CD14-positive monocyte (primary cell): ENCODE measurements at regions not wholly inside any gene's neighbourhood (a gene's known extent, or its start where the extent isn't known, plus 50 kb on each side); places are given as distances from the start of the nearest gene placed in this dataset.

Source experiments
- DNase-seq, 3 donors: peaks; one replicate each; pipeline ENCODE4 v3.0.0-alpha.2; 2011 to 2022
- H2AFZ ChIP-seq: 2 replicates; pipeline ENCODE4 v1.6.0; 2012; ENCODE audit warnings: mild to moderate bottlenecking, low read depth, low read length, inconsistent platforms; ENCODE audit not compliant: insufficient read depth, poor library complexity, severe bottlenecking
- H3K27ac ChIP-seq, 2 donors: 1 replicate in 1 of 2; 2 replicates in 1 of 2; pipeline ENCODE4 v1.5.1; 2012 to 2013; ENCODE audit warnings: low read length in 2 of 2, control low read depth in 1 of 2, inconsistent platforms in 1 of 2, low read depth in 1 of 2, mild to moderate bottlenecking in 1 of 2
- H3K27me3 ChIP-seq, 2 donors: one replicate each; pipeline versions ENCODE4 v1.6.0 to v1.6.1; 2011 to 2013; ENCODE audit warnings: low read length in 2 of 2; ENCODE audit not compliant: control insufficient read depth in 2 of 2, insufficient read depth in 2 of 2
- H3K36me3 ChIP-seq, 2 donors: replicated peaks in 1 of 2; 1 replicate in 1 of 2; 2 replicates in 1 of 2; pipeline versions ENCODE4 v1.5.1 to v1.6.1; 2012 to 2013; ENCODE audit warnings: low read length in 2 of 2, control low read depth in 1 of 2, inconsistent platforms in 1 of 2, mild to moderate bottlenecking in 1 of 2; ENCODE audit not compliant: insufficient read depth in 2 of 2, control insufficient read depth in 1 of 2
- H3K4me1 ChIP-seq, 2 donors: 1 replicate in 1 of 2; 2 replicates in 1 of 2; pipeline versions ENCODE4 v1.5.1 to v1.6.1; 2012 to 2013; ENCODE audit warnings: low read length in 2 of 2, control low read depth in 1 of 2, inconsistent platforms in 1 of 2, mild to moderate bottlenecking in 1 of 2, moderate library complexity in 1 of 2; ENCODE audit not compliant: insufficient read depth in 2 of 2, control insufficient read depth in 1 of 2
- H3K4me2 ChIP-seq: replicated peaks from 2 replicates; pipeline ENCODE3; 2012; ENCODE audit warnings: low read length, moderate library complexity, mild to moderate bottlenecking; ENCODE audit not compliant: poor library complexity, severe bottlenecking; ENCODE audit errors: extremely low read depth
- H3K4me3 ChIP-seq, 3 experiments: fragments of 200-600 bp in 1 of 3; sonication (generic) in 1 of 3; replicated peaks in 1 of 3; 1 replicate in 2 of 3; 2 replicates in 1 of 3; pipeline ENCODE4 v1.5.1; 2011 to 2013; ENCODE audit warnings: low read length in 3 of 3, mild to moderate bottlenecking in 3 of 3, control low read depth in 2 of 3, low read depth in 2 of 3, inconsistent platforms in 1 of 3, moderate library complexity in 1 of 3
- H3K79me2 ChIP-seq: 2 replicates; pipeline ENCODE4 v1.6.0; 2012; ENCODE audit warnings: mild to moderate bottlenecking, control low read depth, inconsistent platforms, low read length, moderate library complexity; ENCODE audit not compliant: insufficient read depth
- H3K9ac ChIP-seq: 2 replicates; pipeline ENCODE4 v1.6.0; 2017; ENCODE audit warnings: low read length, mild to moderate bottlenecking; ENCODE audit not compliant: insufficient read depth, poor library complexity, severe bottlenecking
- H3K9me3 ChIP-seq, 2 donors: replicated peaks in 1 of 2; 1 replicate in 1 of 2; 2 replicates in 1 of 2; pipeline versions ENCODE4 v1.5.1 to v1.6.1; 2012 to 2013; ENCODE audit warnings: low read length in 2 of 2, control low read depth in 1 of 2; ENCODE audit not compliant: control insufficient read depth in 1 of 2, insufficient read depth in 1 of 2
- H4K20me1 ChIP-seq: 2 replicates; pipeline ENCODE4 v1.6.0; 2012; ENCODE audit warnings: mild to moderate bottlenecking, low read length, control low read depth, moderate library complexity; ENCODE audit not compliant: insufficient read depth
- H3K27ac Mint-ChIP-seq, 7 donors: one replicate each; pipeline ENCODE4 v1.8.0; 2020; ENCODE audit warnings: mild to moderate bottlenecking in 7 of 7, mixed read lengths in 7 of 7, moderate library complexity in 6 of 7, inconsistent platforms in 2 of 7
- H3K27me3 Mint-ChIP-seq, 3 donors: one replicate each; pipeline ENCODE4 v1.8.0; 2021 to 2022; ENCODE audit warnings: low read depth in 3 of 3, mild to moderate bottlenecking in 3 of 3, mixed read lengths in 3 of 3, moderate library complexity in 3 of 3, inconsistent platforms in 1 of 3
- H3K36me3 Mint-ChIP-seq, 2 donors: one replicate each; pipeline ENCODE4 v1.8.0; 2020; ENCODE audit warnings: mixed read lengths in 2 of 2, inconsistent platforms in 1 of 2, mild to moderate bottlenecking in 1 of 2
- H3K4me1 Mint-ChIP-seq: one replicate; pipeline ENCODE4 v1.8.0; 2020; ENCODE audit warnings: mild to moderate bottlenecking, mixed read lengths
- H3K4me3 Mint-ChIP-seq, 2 donors: one replicate each; pipeline ENCODE4 v1.8.0; 2020; ENCODE audit warnings: mild to moderate bottlenecking in 2 of 2, mixed read lengths in 2 of 2, moderate library complexity in 1 of 2
- H3K9me3 Mint-ChIP-seq, 7 donors: one replicate each; pipeline ENCODE4 v1.8.0; 2020 to 2022; ENCODE audit warnings: mixed read lengths in 7 of 7, mild to moderate bottlenecking in 6 of 7, moderate library complexity in 6 of 7, inconsistent platforms in 2 of 7
- WGBS: methylation state at CpG from one replicate; pipeline ENCODE4 v1.1.5; 2013; ENCODE audit warnings: missing lambda C conversion rate; ENCODE audit not compliant: insufficient coverage; 5-methylcytosine and 5-hydroxymethylcytosine counted together
- intact Hi-C, 2 donors: fragments of 100-400 bp; cut with micrococcal nuclease; formaldehyde crosslinking; loops; one replicate each; pipeline versions ENCODE4 v1.15.0 to v1.15.1; 2023
- TF ChIP-seq, protein P1 (sequence below): fragments of 200-600 bp; IDR thresholded peaks from one replicate; pipeline ENCODE4 v1.8.0; 2022; ENCODE audit warnings: antibody characterized with exemption, mild to moderate bottlenecking

DNA sequence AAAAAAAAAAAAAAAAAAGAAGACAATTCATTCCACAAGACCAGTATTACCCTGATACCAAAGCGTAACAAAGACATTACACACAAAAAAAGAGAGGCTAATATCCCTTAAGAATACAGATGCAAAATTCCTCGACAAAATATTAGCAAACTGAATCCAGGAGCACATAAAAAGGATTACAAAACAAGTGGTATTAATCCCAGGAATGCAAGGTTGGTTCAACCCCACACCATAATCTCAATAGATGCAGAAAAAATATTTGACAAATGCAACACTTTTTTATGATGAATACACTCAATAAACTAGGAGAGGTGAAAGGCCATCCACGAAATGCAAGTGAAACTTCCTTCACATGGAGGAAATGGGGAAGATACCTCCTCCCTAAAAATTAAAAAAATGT lies 80.1 kb upstream of the TLR4 start:
- peaks cover 7 to 9% of the 10 kb centered on the region in 2 donors for H3K9me3 ChIP-seq
- H3K4me3 ChIP-seq: no peak overlapping the region
- Mint-ChIP-seq H3K27ac (no peak overlapping the region), H3K9me3 (peaks cover 5 to 23% (median 19%) of the 10 kb centered on the region in 7 donors), H3K4me1 (no peaks in the 10 kb centered on the region), H3K27me3 (peaks cover 0 to 7% (median 2%) of the 10 kb centered on the region in 3 donors), H3K4me3 (no peak overlapping the region), H3K36me3 (no peaks in the 10 kb centered on the region)
- H3K27me3 ChIP-seq: peaks cover 0 to 2% of the 10 kb centered on the region in 2 donors
- H3K79me2 ChIP-seq: no peaks in the 10 kb centered on the region
- H3K4me1 ChIP-seq: no peaks in the 10 kb centered on the region
- H2AFZ ChIP-seq: no peak overlapping the region
- TF ChIP-seq, protein P1, sequence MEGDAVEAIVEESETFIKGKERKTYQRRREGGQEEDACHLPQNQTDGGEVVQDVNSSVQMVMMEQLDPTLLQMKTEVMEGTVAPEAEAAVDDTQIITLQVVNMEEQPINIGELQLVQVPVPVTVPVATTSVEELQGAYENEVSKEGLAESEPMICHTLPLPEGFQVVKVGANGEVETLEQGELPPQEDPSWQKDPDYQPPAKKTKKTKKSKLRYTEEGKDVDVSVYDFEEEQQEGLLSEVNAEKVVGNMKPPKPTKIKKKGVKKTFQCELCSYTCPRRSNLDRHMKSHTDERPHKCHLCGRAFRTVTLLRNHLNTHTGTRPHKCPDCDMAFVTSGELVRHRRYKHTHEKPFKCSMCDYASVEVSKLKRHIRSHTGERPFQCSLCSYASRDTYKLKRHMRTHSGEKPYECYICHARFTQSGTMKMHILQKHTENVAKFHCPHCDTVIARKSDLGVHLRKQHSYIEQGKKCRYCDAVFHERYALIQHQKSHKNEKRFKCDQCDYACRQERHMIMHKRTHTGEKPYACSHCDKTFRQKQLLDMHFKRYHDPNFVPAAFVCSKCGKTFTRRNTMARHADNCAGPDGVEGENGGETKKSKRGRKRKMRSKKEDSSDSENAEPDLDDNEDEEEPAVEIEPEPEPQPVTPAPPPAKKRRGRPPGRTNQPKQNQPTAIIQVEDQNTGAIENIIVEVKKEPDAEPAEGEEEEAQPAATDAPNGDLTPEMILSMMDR: no peak
- no peaks in the 10 kb centered on the region for H3K36me3 ChIP-seq
- intact Hi-C loops: no loop called here
- no peak overlapping the region for H3K9ac ChIP-seq
- H3K27ac ChIP-seq: no peak overlapping the region
- no peak for DNase-seq
- H3K4me2 ChIP-seq: no peak overlapping the region
- no CpG with 5 or more reads among the region's 3 CpGs for WGBS
- H4K20me1 ChIP-seq: no peaks in the 10 kb centered on the region

DNA sequence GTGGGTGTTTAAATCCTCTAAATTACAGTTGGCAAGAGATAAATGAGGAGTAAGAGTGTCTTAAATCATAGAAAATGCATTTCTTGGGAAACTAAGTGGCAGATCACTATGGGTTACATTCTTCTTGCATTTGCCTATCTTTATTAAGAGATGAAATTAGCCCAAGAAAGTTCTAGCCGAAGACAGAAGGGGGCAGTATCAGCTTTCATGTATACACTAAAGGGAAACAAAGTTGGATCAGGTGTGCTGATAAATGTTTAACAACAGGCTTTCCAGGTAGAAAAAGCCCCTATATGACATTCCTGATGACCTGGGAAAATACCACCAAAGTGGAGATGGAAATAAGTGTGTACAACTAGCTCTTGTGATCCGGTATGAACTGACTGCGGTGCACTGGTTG lies 81.9 kb upstream of the TLR4 start:
- H3K27me3 ChIP-seq: no peaks in the 10 kb centered on the region
- H3K4me2 ChIP-seq: no peak overlapping the region
- intact Hi-C loops: no loop called here
- H4K20me1 ChIP-seq: no peaks in the 10 kb centered on the region
- H3K9me3 ChIP-seq: peaks cover 7 to 9% of the 10 kb centered on the region in 2 donors
- H3K4me1 ChIP-seq: no peaks in the 10 kb centered on the region
- no peak overlapping the region for H2AFZ ChIP-seq
- H3K9ac ChIP-seq: no peak overlapping the region
- H3K27ac ChIP-seq: no peak overlapping the region
- Mint-ChIP-seq H3K27ac (no peak overlapping the region), H3K4me3 (no peak overlapping the region), H3K9me3 (peaks cover 5 to 23% (median 19%) of the 10 kb centered on the region in 7 donors), H3K27me3 (peaks cover 0 to 2% (median 0%) of the 10 kb centered on the region in 3 donors), H3K4me1 (no peaks in the 10 kb centered on the region), H3K36me3 (no peaks in the 10 kb centered on the region)
- H3K4me3 ChIP-seq: no peak overlapping the region
- TF ChIP-seq, protein P1: no peak
- no peaks in the 10 kb centered on the region for H3K36me3 ChIP-seq
- WGBS: no CpG with 5 or more reads among the region's 3 CpGs
- no peaks in the 10 kb centered on the region for H3K79me2 ChIP-seq
- DNase-seq: no peak
